GM19239 (cell line): ENCODE measurements at regions not wholly inside any gene's neighbourhood (a gene's known extent, or its start where the extent isn't known, plus 50 kb on each side); places are given as distances from the start of the nearest gene placed in this dataset.

Experiments used
- DNase-seq: peaks from one replicate; pipeline ENCODE4 v3.0.0; 2011; ENCODE audit warnings: low spot score; ENCODE audit not compliant: insufficient read length
- FAIRE-seq: peaks from 2 replicates; lab custom pipeline; 2011; peaks lifted over from hg19 to GRCh38; lab: Jason Lieb, UNC

DNA sequence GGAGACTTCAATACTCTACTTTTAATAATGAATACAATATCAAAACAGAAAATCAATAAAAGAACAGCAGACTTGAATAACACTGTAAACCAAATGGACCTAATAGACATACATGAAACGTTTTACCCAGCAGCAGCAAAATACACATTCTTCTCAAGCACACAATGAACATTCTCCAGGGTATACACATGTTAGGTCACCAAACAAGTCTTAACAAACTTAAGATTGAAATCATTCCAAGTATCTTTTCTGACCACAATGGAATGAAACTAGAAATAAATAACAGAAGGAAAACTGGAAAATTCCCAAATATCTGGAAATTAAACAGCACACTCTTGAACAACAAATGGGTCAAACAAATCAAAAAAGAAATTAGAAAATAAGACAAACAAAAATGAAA lies 145.0 kb upstream of the CT83 start:
- FAIRE-seq = no peak
- DNase-seq = no peak

DNA sequence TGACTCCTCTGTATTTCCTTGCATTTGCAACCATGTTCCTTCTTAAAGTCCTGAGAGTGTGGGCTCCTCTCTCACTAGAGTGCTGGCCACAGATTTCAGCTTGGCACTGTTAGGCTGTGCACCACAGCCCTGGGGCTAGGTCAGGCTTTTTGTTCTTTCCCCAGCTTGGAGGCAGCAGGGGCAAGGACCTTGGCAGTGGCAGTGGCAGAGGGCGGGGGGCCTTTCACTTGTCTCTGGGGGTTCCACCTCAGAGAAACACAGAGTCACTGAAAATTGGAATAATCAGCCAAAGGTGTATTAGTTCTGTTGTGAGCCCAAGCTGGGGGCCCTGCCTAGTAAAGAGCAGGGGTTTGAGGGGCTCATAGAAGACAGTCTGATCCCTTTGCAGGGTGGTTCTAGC lies 142.8 kb upstream of the CT83 start:
- FAIRE-seq (no peak), DNase-seq (no peak)

DNA sequence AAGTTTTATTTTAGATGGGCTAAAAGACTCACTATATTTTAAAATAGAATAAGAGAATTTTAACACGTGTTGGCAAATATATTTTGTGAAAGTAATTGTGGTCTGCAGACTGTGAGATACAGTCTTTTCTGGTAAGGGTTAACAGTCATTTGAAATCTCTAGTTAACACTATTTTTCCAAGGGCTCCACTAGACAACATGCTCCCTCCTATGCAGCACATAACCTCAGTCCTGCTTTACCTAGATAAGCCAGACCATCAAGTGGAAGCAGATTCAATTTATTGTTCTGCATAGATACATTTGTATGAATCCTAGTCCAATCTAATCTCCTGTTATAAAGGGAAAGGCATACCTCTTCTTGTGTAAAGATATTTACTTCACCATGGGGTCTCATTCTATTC lies 133.2 kb upstream of the CT83 start:
- no peak for DNase-seq
- no peak for FAIRE-seq
